ENCODE measurements at regions not wholly inside any gene's neighbourhood (a gene's known extent, or its start where the extent isn't known, plus 50 kb on each side); places are given as distances from the start of the nearest gene placed in this dataset.

DNA sequence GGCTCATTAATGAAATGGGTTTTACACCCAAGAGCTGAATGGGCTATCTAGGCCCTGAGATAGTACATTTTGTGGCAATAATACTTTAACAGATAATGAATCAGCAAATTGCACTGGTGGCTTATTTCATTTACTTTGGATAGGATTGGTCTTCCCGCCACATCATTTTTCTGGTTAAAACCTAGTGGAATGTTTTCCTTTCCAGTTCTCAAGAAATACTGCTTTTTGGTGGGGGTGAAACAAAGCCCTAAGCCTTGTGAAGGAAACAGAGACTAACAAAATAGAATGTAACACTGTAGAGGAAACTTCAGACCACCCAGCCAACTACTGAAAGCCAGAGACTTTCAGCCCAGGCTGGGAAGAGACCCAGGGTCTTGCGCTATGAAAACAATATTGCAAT lies 172.2 kb downstream of the HHIPL2 start:
- DNase-seq (ENCODE audit: low read depth, low spot score), result peak; percentile 40
- TF ChIP-seq CTCF (IDR thresholded peaks at IDR 0.05; ENCODE audit: insufficient read depth, low read length, missing control alignments), result no peak
- no peak overlapping the region for H3K4me3 ChIP-seq (ENCODE audit: low read depth, low read length)
- CTCF ChIA-PET, result interaction anchor here (0.9 kb wide), 1 partner anchor 17 kb away, joined by 3 read pairs; no protein-coding TSS in a partner anchor
- POLR2A ChIA-PET, result no interaction called here

GRCh38 chr1:222373831-222374602 lies 173.9 kb downstream of the HHIPL2 start:
- POLR2A ChIA-PET, result no interaction called here
- CTCF ChIA-PET, result no interaction called here
- no peak overlapping the region for H3K4me3 ChIP-seq (ENCODE audit: low read depth, low read length)
- no peak for DNase-seq (ENCODE audit: low read depth, low spot score)
- no peak for TF ChIP-seq CTCF (IDR thresholded peaks at IDR 0.05; ENCODE audit: insufficient read depth, low read length, missing control alignments)

DNA sequence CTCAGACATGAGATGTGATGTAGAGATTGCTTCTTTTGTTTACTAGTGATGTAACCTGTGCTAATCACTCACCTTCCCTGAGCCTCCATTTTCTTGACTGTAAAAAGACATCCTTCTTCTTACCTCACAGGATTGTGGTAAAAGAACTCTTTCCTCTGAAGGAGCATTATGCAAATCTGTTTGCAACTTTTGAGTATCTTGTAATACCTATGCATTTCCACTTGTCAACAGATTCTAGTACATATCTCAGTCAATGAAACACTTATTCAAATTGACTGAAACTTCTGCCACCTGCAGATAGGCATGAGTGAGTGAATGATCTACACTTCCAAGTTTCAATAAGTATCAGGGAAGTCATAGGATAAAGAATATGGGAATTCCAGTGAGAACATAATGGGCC lies 174.7 kb downstream of the HHIPL2 start:
- H3K4me3 ChIP-seq (ENCODE audit: low read depth, low read length), result no peak overlapping the region
- ChIA-PET CTCF (no interaction called here), POLR2A (no interaction called here)
- no peak for DNase-seq (ENCODE audit: low read depth, low spot score)
- TF ChIP-seq CTCF (IDR thresholded peaks at IDR 0.05; ENCODE audit: insufficient read depth, low read length, missing control alignments), result no peak

DNA sequence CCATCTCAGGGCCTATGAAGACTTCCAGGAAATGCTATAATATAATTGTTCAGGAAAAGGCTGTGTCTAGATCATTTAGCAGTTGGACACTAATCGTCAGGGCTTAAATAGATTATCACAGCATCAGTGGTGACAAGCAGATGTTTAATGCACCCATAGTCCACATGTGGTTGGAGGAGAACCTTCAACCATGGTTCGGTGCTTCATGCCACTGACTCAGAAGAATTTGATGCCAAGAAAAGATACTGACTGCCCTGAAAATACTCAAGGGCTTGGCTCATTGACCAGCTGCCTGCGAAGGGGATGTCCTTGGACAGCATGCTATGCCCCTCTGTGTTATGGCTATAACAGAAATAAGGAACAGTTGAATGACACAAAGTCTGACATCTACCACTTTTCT lies 175.7 kb downstream of the HHIPL2 start:
- ChIA-PET CTCF (interaction anchor here (1.3 to 2.0 kb wide), 2 partner anchors 18 to 83 kb away, joined by 3 to 8 read pairs; no protein-coding TSS in a partner anchor), POLR2A (interaction anchor here (0.6 to 1.5 kb wide), 2 partner anchors 14 to 18 kb away, joined by 3 to 4 read pairs; no protein-coding TSS in a partner anchor)
- no peak for TF ChIP-seq CTCF (IDR thresholded peaks at IDR 0.05; ENCODE audit: insufficient read depth, low read length, missing control alignments)
- H3K4me3 ChIP-seq (ENCODE audit: low read depth, low read length), result no peak overlapping the region
- DNase-seq (ENCODE audit: low read depth, low spot score), result no peak

GRCh38 chr1:222370913-222371675 lies 176.8 kb downstream of the HHIPL2 start:
- no peak for TF ChIP-seq CTCF (IDR thresholded peaks at IDR 0.05; ENCODE audit: insufficient read depth, low read length, missing control alignments)
- H3K4me3 ChIP-seq (ENCODE audit: low read depth, low read length), result peak overlapping the region; percentile 2; the same call in 1 of the 2 replicates
- POLR2A ChIA-PET, result interaction anchor here (0.5 to 1.5 kb wide), 10 partner anchors 11 to 496 kb away, joined by 3 to 9 read pairs (median 3); no protein-coding TSS in a partner anchor
- CTCF ChIA-PET, result interaction anchor here (1.1 to 2.0 kb wide), 4 partner anchors 19 to 94 kb away, joined by 3 to 8 read pairs (median 3); no protein-coding TSS in a partner anchor
- DNase-seq (ENCODE audit: low read depth, low spot score), result peak; percentile 95
